GM21528 (cell line): ENCODE measurements at regions not wholly inside any gene's neighbourhood (a gene's known extent, or its start where the extent isn't known, plus 50 kb on each side); places are given as distances from the start of the nearest gene placed in this dataset.

Experiments used
- ATAC-seq: cut with Tn5 transposase; IDR thresholded peaks from one replicate; pipeline ENCODE4 v1.9.1; 2021; ENCODE audit warnings: mild to moderate bottlenecking, moderate library complexity; ENCODE audit not compliant: unreplicated experiment, low FRiP score

DNA sequence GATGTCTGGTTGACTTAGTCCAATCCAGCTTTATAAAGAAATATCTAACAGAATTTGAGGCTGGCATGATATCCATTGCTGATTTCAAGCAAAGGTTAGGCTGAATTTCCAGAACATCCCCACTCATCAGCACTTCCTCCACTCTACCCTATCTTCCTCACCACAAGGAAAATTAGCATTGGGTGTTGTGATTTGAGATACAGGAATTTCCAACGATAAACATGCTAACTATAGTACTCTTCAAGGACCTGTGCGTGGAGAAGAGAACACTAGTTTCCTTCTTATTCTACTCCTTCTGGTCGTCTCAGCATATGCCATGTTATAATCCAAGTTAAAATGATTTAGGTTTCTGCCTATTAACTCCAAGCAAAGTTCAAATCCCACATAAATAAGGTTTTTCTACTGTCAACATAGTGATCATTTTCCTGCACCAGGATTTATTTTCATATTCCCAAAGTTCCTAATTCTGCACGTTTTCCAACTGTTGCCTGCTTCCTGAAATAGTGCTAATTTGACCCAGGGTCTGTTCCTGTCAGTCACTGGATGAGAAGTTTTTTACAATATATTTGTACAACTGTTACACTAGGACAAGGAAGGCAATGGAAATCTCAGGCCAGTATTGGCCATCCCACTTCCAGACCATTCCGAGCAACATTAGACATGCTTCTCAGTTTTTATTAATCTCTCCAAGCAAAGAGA, 177.6 kb upstream of the EDNRA start:
- no peak for ATAC-seq

GRCh38 chr4:147303873-147304229, 177.0 kb upstream of the EDNRA start:
- no peak for ATAC-seq

- ATAC-seq: no peak
Measured at GRCh38 chr4:147307896-147308674, 172.8 kb upstream of the EDNRA start.

DNA sequence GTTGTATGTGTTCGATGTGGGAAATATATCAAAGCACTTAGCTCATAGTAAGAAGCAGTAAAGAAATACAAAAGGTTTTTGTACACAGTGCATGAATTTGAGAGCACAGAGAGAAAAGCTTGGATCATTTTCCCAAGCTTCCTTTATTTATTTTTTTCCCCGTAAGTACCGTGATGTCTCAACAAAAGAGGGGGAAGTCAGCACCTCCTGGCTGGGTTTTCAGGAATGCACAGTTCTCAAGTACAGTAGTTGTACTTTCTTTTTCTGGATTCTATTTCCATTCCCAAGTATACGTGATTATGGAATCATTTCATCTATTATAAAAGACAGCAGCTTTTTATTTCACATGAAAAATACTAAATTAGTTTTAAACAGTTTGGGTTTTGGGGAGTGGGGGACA, 171.5 kb upstream of the EDNRA start:
- no peak for ATAC-seq

DNA sequence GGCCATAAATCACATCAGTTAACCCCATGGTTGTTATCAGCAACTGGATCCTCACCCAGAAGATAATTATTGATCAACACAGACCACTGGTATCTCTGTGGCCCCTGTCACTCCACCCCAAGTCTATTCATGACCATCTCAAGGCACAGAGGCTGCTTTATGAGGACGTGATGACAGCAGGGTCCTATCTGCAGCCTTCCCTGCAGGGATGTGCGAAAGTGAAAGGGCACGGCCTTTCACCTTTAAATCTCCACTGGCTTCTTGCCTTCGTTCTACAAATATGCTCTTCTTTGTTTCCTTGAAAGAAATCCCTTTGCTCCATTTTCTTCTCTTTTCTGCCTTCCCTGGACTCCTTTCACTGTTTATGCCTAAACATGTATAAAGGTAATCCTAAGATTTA, 170.6 kb upstream of the EDNRA start:
- no peak for ATAC-seq

GRCh38 chr4:147311956-147312355, 168.9 kb upstream of the EDNRA start:
- ATAC-seq: no peak

DNA sequence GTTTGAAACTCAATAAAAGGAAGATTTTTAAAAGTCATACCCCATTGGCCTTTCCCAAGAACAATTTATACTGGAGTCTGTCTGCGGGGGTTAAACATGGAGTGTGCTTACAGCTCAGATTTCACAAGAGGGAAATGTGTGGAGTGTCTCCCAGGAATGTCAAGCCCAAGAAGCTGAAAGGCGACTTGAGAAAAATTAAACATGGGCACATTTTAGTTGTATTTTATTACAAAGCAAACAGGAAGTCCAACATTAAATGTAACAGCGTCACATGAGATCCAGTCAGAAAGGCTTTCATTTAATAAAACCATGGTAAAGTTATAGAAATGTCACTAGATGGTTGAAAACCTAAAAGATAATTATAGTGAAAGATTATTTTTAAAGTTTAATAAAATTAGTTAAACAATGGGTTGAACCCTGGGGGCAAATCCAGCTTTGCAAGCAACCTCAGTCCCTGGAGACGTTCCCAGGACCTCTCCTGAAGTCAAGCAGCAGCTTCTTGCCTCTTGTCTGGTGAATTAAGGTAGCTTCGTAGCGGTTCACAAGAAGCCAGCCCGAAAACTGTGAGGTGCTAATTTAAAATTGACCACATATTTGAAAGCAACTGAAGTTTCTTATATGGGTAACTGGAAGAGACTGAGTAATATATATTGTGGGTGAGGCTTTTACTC, 168.4 kb upstream of the EDNRA start:
- no peak for ATAC-seq

DNA sequence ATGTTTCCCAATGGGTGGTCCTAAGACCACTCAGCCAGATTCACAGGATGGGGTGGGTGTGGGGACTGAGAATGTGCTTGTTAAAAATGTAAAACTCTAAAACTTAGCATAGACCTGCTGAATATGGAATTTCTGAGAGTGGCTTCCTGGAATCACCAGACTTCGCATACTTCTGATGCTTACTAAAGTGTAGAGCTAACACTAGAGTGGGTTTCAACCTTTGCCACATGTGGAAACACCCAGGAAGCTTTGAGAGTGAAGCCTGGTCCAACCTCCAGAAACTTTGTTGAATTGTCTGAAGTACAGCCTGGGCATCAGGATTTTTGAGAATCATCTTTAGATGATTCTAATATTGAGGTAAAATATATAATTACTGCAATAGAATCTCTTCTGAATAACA, 167.8 kb upstream of the EDNRA start:
- ATAC-seq: no peak

DNA sequence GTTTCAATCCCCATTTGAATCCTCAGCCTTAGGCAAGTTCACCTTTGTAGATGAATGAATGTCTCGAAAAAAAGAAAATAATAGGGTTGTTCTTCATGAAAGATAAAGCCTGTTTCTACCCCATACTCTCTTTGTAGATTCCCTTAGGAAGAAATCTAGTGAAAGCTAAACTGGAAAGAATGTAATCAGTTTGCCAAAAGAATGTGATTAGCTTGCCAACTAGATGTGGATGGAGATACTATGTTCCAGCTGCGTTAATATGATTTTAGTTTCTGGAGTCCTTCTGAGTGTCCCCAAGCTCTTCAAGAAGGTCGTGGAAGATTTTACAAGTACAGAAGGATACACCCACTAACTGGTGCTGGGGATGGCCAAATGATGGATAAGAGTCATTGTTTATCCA, 162.3 kb upstream of the EDNRA start:
- ATAC-seq: no peak

DNA sequence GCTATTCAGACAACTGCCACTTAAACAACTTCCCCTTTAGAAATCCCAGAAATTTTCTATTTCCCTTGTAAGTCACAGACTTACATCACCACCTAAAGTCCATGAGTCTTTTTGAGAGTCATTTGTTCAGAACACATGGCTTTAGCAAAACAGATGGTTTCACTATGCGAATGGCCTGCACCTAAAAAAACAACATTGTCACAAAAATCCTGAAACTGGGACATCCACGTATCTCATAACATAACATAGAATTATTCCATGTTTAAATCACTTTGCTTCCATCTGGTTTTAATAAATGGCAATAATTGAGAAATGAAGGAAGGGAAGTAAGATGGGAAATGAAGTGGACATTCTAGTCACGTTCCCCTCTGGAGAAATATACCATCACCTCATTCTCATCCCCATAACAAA, 155.3 kb upstream of the EDNRA start:
- ATAC-seq: no peak

GRCh38 chr4:147326591-147326990, 154.3 kb upstream of the EDNRA start:
- no peak for ATAC-seq

DNA sequence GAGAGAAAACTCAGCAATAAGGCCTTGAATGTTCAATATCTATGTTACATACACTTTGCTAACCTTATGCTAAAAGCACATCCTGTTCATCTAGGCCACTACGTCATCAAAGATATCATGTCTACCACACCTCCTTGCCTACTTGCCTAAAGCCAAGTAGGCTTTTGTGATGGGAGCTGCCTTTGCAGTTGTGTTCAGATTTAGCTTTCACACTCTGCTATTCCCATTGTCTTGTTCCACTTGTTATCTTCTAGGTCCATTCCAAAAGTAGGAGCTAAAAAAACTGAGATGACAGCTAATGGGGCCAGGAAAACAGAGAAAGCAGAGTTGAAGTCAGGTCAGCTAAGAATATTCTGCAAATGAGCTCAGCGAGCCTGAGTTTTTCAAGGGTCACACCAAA, 153.6 kb upstream of the EDNRA start:
- ATAC-seq: no peak

DNA sequence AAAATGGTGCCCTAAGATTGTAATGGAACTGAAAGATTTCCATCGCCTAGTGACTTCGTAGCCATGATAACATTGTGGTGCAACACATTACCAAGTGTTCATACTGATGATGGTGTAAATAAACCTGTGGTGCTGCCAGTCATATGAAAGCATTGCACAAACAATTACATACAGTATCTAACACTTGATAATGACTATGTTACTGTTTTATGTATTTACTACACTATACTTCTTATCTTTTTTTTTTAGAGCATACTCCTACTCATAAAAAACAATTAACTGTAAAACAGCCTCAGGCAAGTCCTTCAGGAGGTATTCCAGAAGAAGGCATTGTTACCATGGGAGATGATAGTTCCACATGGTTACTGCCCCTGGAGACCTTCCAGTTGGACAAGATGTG, 152.7 kb upstream of the EDNRA start:
- ATAC-seq: no peak

DNA sequence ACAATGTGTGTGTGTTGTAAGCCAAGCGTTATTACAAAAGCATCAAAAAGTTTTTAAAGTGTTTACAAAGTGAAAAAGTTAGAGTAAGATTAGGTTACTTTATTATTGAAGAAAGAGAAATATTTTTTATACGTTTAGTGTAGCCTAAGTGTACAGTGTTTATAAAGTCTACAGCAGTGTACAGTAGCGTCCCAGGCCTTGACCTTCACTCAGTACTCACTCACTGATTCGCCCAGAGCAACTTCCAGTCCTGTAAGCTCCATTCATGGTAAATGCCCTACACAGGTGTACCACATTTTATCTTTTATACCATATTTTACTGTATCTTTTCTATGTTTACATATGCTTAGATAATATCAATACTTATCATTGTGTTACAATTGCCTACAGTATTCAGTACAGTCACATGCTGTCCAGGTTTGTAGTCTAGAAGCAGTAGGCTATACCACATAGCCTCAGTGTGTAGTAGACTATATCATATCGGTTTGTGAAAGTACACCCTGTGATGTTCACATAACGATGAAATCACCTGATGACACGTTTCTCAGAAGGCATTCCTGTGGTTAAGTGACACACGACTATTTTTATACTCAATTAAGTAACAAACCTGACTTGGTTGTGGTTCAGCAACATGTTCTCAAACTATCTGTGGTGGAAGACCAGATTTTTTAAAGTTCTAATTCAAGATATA, 152.0 kb upstream of the EDNRA start:
- no peak for ATAC-seq

DNA sequence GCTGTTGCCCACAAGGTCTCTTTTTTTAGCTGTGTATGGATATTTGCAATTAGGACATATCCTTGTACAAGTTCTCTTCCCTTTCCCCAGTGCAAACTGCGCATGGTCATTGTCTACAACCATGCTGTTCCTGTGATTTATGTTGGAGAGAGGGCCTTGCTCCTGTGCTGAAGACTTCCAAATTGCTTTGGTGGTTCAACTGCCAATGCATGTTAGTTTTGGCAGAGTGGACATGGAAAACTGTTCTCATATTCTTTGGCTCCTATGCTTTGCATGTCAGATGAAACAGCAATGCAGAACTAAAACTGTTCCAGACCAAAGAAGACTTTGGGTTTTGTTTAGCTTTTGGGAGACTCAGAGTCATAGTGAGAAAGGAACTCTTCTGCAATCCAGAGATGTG, 148.8 kb upstream of the EDNRA start:
- ATAC-seq: no peak

DNA sequence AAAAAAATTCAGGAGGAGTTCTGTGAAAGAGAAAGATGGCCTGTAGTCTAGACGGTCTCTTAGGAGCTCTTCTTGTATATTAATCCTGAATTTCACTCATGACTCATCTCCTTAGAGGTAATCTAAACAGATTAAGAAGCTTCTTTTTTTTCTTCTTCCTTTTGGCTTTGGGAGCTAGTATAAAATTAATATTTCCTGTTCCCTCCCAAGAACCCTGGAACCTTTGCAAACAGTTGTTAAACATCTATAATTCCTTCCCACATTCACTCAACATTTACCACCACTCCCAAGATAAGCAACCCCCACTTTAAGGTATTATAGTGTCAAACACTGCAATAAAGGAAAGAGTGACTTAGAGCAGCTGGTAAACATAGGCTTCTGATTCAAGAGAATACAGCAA, 146.4 kb upstream of the EDNRA start:
- ATAC-seq: no peak

- no peak for ATAC-seq
Measured at GRCh38 chr4:147335183-147335582, 145.7 kb upstream of the EDNRA start.

DNA sequence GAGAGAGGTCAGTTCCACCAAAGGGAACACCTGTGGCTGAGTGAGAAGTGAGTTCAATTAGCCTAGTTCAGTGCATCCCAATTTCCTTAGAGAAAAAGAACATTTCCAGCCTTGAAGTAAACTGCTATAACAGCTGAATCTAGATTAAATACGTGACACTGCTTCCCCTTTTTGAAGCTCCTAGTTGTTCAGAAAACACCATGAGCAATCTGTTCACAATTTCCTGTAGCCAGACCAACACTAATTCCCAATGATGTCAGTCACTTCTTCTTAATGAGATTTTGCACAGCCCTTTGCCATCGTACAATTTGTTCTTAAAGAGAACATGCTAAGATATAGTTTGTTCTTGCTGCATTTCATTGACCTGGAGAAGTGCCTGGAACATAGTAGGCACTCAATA, 144.6 kb upstream of the EDNRA start:
- ATAC-seq: no peak

DNA sequence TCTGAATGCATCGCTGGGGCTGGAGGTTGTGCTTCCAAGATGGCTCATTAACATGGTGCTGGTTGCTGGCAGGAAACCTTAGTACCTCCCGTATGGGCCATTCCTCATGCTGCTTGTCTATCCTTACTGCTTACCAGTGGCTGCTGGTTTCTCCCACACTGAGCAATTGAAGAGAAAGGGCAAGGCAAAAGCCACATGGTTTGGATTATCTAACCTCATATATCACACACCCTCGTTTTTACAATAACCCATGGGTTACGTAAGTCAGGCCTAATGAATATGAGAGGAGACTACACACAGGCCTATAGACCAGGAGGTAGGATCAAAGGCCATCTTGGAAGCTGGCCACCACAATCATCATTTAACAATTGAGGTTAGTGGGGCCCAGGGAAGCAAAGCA, 141.8 kb upstream of the EDNRA start:
- no peak for ATAC-seq

DNA sequence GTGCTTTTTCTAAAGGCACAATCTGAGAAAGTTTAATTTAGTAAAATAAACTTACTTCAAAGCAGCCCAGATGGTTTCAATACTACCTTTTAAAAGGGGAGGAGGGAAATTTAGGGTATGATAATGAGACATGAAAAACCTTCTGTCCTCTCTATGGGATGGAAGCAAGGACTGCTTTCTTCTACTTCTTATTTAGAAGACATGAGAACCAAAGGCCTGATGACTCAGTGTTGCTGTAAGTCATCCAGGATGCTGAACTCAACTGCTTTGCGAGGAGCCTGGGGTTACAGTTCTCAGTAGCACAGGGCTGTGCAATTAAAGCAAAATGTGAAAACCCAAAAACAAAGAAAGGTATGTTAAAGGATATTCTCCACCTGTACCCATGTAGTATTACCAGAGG, 140.8 kb upstream of the EDNRA start:
- no peak for ATAC-seq

DNA sequence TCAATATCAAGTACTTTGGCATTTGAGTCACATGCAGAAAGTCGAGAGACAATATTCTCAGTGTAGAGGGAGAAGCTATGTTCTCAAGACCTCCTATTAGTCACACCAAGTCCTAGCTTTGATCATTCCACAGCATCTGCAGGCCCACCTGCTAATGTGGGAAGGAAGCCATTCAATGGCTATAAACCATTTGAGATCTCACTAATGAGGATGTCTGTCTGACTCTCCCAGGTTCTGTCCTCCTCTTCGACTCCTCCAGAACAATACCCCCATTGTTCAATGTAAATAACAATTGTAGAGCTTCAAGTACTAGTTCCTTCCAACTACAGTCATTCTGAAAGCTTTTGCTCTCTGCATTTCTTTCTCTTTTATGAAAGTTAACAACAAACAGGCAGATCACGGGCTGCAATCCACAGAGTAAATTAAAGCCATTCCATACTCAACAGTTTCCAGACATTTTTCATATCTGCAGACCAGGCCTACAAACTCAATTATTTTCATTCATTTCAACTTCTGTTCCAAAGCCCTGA, 140.2 kb upstream of the EDNRA start:
- ATAC-seq: no peak
